Activated CD8-positive, alpha-beta memory T cell treated with anti-CD3 and anti-CD28 coated beads for 36 hours (primary cell): ENCODE measurements at regions not wholly inside any gene's neighbourhood (a gene's known extent, or its start where the extent isn't known, plus 50 kb on each side); places are given as distances from the start of the nearest gene placed in this dataset.
"Not testable (repeated sequence)": the region's sequence is repeated elsewhere in the genome, so short reads cannot be mapped to it uniquely, and the experiment has no call there.

Source experiments
- CTCF ChIA-PET: fragments of 350-600 bp; sonication (Branson Sonifier 250); formaldehyde crosslinking; loops from one replicate; lab custom pipeline; 2021; ENCODE audit warnings: antibody characterized with exemption; lab: Charles Lee
- POLR2A ChIA-PET: fragments of 350-600 bp; sonication (Branson Sonifier 250); formaldehyde crosslinking; loops from one replicate; lab custom pipeline; 2021; ENCODE audit warnings: antibody characterized with exemption; lab: Charles Lee

- ChIA-PET POLR2A (no interaction called here), CTCF (interaction anchor here (1.3 kb wide), 1 partner anchor 10 kb away, joined by 3 read pairs; no protein-coding TSS in a partner anchor)
Measured at GRCh38 chr3:18723206-18723810, 298.2 kb upstream of the SATB1 start.

GRCh38 chr3:18720543-18720942 is 295.4 kb upstream of the SATB1 start:
- ChIA-PET POLR2A (interaction anchor here (0.7 to 1.3 kb wide), 2 partner anchors 20 to 31 kb away, joined by 5 read pairs; no protein-coding TSS in a partner anchor), CTCF (no interaction called here)

- CTCF ChIA-PET: interaction anchor here (1.0 to 2.8 kb wide), 4 partner anchors 10 to 39 kb away, joined by 3 to 10 read pairs (median 6); no protein-coding TSS in a partner anchor
- POLR2A ChIA-PET: interaction anchor here (0.9 kb wide), 1 partner anchor 279 kb away, joined by 3 read pairs; no protein-coding TSS in a partner anchor
Measured at GRCh38 chr3:18717598-18717997, 292.5 kb upstream of the SATB1 start.

- POLR2A ChIA-PET: interaction anchor here (1.6 to 1.7 kb wide), 2 partner anchors 22 to 24 kb away, joined by 5 to 6 read pairs; no protein-coding TSS in a partner anchor
Measured at GRCh38 chr3:18716821-18717220, 291.7 kb upstream of the SATB1 start.

GRCh38 chr3:18716101-18716500 is 291.0 kb upstream of the SATB1 start:
- POLR2A ChIA-PET: interaction anchor here (0.8 to 1.7 kb wide), 4 partner anchors 22 to 272 kb away, joined by 3 to 6 read pairs (median 4); no protein-coding TSS in a partner anchor
- CTCF ChIA-PET: interaction anchor here (1.3 to 2.8 kb wide), 4 partner anchors 12 to 42 kb away, joined by 3 to 10 read pairs (median 8); no protein-coding TSS in a partner anchor

More at GRCh38 chr3:18716821-18717220, 291.7 kb upstream of the SATB1 start:
- CTCF ChIA-PET: interaction anchor here (1.1 to 2.8 kb wide), 4 partner anchors 11 to 41 kb away, joined by 3 to 10 read pairs (median 6); no protein-coding TSS in a partner anchor

GRCh38 chr3:18715208-18715607 is 290.1 kb upstream of the SATB1 start:
- POLR2A ChIA-PET: interaction anchor here (1.7 kb wide), 1 partner anchor 26 kb away, joined by 5 read pairs; no protein-coding TSS in a partner anchor
- CTCF ChIA-PET: interaction anchor here (1.3 to 2.4 kb wide), 3 partner anchors 13 to 43 kb away, joined by 3 to 8 read pairs (median 7); no protein-coding TSS in a partner anchor

- POLR2A ChIA-PET: interaction anchor here (1.0 to 1.6 kb wide), 3 partner anchors 27 to 269 kb away, joined by 4 to 5 read pairs (median 4); no protein-coding TSS in a partner anchor
- CTCF ChIA-PET: interaction anchor here (0.7 to 1.3 kb wide), 4 partner anchors 11 to 44 kb away, joined by 3 to 4 read pairs (median 3); no protein-coding TSS in a partner anchor
Measured at GRCh38 chr3:18713577-18713951, 288.4 kb upstream of the SATB1 start.

- ChIA-PET POLR2A (interaction anchor here (0.6 to 1.6 kb wide), 5 partner anchors 24 to 269 kb away, joined by 4 to 5 read pairs (median 4); no protein-coding TSS in a partner anchor), CTCF (interaction anchor here (0.7 to 1.3 kb wide), 6 partner anchors 11 to 45 kb away, joined by 3 to 4 read pairs (median 3); no protein-coding TSS in a partner anchor)
Measured at GRCh38 chr3:18712713-18713576, 287.8 kb upstream of the SATB1 start.

- POLR2A ChIA-PET: no interaction called here
- CTCF ChIA-PET: no interaction called here
Measured at GRCh38 chr3:18704326-18704725, 279.2 kb upstream of the SATB1 start.

GRCh38 chr3:18703798-18704197 is 278.7 kb upstream of the SATB1 start:
- ChIA-PET CTCF (no interaction called here), POLR2A (no interaction called here)

- CTCF ChIA-PET, POLR2A ChIA-PET: not testable (repeated sequence)
Measured at GRCh38 chr3:18693588-18694329, 268.6 kb upstream of the SATB1 start.

GRCh38 chr3:18687286-18687685 is 262.1 kb upstream of the SATB1 start:
- POLR2A ChIA-PET: interaction anchor here (0.7 kb wide), 1 partner anchor 257 kb away, joined by 4 read pairs; no protein-coding TSS in a partner anchor
- CTCF ChIA-PET: no interaction called here

GRCh38 chr3:18683900-18684299 is 258.8 kb upstream of the SATB1 start:
- POLR2A ChIA-PET: no interaction called here

GRCh38 chr3:18681818-18682345 is 256.7 kb upstream of the SATB1 start:
- POLR2A ChIA-PET: interaction anchor here (1.8 kb wide), 1 partner anchor 60 kb away, joined by 5 read pairs; no protein-coding TSS in a partner anchor
- CTCF ChIA-PET: interaction anchor here (0.9 to 1.2 kb wide), 2 partner anchors 59 to 76 kb away, joined by 3 read pairs; no protein-coding TSS in a partner anchor

More at GRCh38 chr3:18683900-18684299, 258.8 kb upstream of the SATB1 start:
- CTCF ChIA-PET: interaction anchor here (1.1 kb wide), 1 partner anchor 29 kb away, joined by 4 read pairs; no protein-coding TSS in a partner anchor

- POLR2A ChIA-PET: interaction anchor here (1.8 kb wide), 1 partner anchor 61 kb away, joined by 5 read pairs; no protein-coding TSS in a partner anchor
- CTCF ChIA-PET: interaction anchor here (1.2 kb wide), 1 partner anchor 60 kb away, joined by 3 read pairs; no protein-coding TSS in a partner anchor
Measured at GRCh38 chr3:18680758-18681157, 255.6 kb upstream of the SATB1 start.

- CTCF ChIA-PET: interaction anchor here (1.0 to 1.6 kb wide), 3 partner anchors 30 to 120 kb away, joined by 3 to 5 read pairs (median 3); no protein-coding TSS in a partner anchor
- POLR2A ChIA-PET: interaction anchor here (0.7 to 1.1 kb wide), 7 partner anchors 34 to 234 kb away, joined by 3 to 11 read pairs (median 6); no protein-coding TSS in a partner anchor
Measured at GRCh38 chr3:18679238-18679637, 254.1 kb upstream of the SATB1 start.

- ChIA-PET CTCF (no interaction called here), POLR2A (no interaction called here)
Measured at GRCh38 chr3:18675197-18675596, 250.1 kb upstream of the SATB1 start.
